Activated B cell treated with CpG ODN at 0.5 μM for 24 hours (primary cell): ENCODE measurements at regions not wholly inside any gene's neighbourhood (a gene's known extent, or its start where the extent isn't known, plus 50 kb on each side); places are given as distances from the start of the nearest gene placed in this dataset.

Experiments used
- ATAC-seq: fragments of 200-7000 bp; cut with Tn5 transposase; one replicate; pipeline ENCODE4 v1.10.0; 2021; ENCODE audit warnings: low read depth, mild to moderate bottlenecking, moderate library complexity
- CTCF ChIA-PET: fragments of 350-600 bp; sonication (Branson Sonifier 250); formaldehyde crosslinking; loops from one replicate; lab custom pipeline; 2021; ENCODE audit warnings: antibody characterized with exemption; lab: Charles Lee
- POLR2A ChIA-PET: fragments of 350-600 bp; sonication (Branson Sonifier 250); formaldehyde crosslinking; loops from one replicate; lab custom pipeline; 2021; ENCODE audit warnings: antibody characterized with exemption; lab: Charles Lee
- DNase-seq: peaks from one replicate; pipeline ENCODE4 v3.0.0; 2022
- H3K27ac Mint-ChIP-seq: one replicate; pipeline ENCODE4 v1.8.0; 2020; ENCODE audit warnings: mixed read lengths
- H3K27me3 Mint-ChIP-seq: one replicate; pipeline ENCODE4 v1.8.0; 2021; ENCODE audit warnings: mixed read lengths
- H3K36me3 Mint-ChIP-seq: one replicate; pipeline ENCODE4 v1.8.0; 2021; ENCODE audit warnings: low read depth, mixed read lengths
- H3K4me1 Mint-ChIP-seq: one replicate; pipeline ENCODE4 v1.8.0; 2021; ENCODE audit warnings: mixed read lengths
- H3K4me3 Mint-ChIP-seq: one replicate; pipeline ENCODE4 v1.8.0; 2020; ENCODE audit warnings: mild to moderate bottlenecking, mixed read lengths
- H3K9me3 Mint-ChIP-seq: one replicate; pipeline ENCODE4 v1.8.0; 2020; ENCODE audit warnings: mixed read lengths
- CTCF ChIP-seq: fragments of 200-600 bp; IDR thresholded peaks from one replicate; pipeline ENCODE4 v1.8.0; 2022; ENCODE audit warnings: antibody characterized with exemption, mild to moderate bottlenecking
- intact Hi-C: fragments of 100-400 bp; cut with micrococcal nuclease; formaldehyde crosslinking; loops from one replicate; pipeline ENCODE4 v1.15.1; 2024

DNA sequence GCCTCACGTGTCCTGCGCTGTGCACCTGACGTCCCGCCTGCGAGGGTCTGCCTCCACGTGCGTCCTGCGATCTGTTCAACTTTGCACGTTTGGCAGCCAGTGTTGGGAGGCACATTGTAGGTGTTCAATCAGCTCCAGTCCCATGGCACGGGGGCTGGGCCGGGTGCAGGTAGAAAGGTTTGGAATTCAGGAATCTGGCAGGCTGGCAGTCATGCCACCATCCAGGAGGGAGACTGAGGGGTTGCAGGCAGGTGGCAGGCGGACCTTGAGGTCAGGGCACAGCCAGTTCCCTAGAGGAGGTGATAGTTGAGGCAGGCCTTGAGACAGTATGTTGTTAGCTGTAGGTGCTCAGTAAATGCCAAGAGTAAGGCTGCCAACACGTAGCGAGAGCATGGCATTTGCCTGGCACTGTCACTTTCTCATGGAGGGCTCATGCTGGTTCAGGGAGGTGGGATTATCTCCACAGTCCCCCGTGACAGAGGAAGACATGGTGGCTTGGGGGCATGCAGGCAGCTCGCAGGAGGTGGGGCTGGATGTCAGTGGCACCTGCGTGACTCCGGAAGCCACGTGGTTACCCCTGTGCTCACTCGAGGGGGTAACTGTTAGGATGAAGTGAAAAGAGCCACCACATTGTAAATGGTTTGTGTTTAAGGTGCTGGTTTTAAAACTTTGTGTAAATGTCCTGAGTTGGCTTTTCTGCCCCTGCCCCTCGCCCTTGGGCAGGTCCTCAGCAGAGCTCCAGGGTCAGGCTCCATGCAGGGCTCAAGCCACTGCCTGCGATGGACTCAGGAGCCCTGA is 111.8 kb upstream of the FRMD1 start:
- H3K27me3 Mint-ChIP-seq = no peaks in the 10 kb centered on the region
- H3K27ac Mint-ChIP-seq = no peak overlapping the region
- no peaks in the 10 kb centered on the region for H3K9me3 Mint-ChIP-seq
- DNase-seq (no peak), ATAC-seq (no peak)
- no peaks in the 10 kb centered on the region for H3K4me1 Mint-ChIP-seq
- TF ChIP-seq CTCF = no peak
- POLR2A ChIA-PET = no interaction called here
- no peaks in the 10 kb centered on the region for H3K36me3 Mint-ChIP-seq
- intact Hi-C loops = no loop called here
- no peak overlapping the region for H3K4me3 Mint-ChIP-seq
- CTCF ChIA-PET = no interaction called here

- DNase-seq (no peak), ATAC-seq (no peak)
- ChIA-PET POLR2A (no interaction called here), CTCF (no interaction called here)
- Mint-ChIP-seq H3K36me3 (no peaks in the 10 kb centered on the region), H3K4me3 (no peak overlapping the region), H3K9me3 (no peaks in the 10 kb centered on the region), H3K27me3 (no peaks in the 10 kb centered on the region), H3K4me1 (no peaks in the 10 kb centered on the region), H3K27ac (no peak overlapping the region)
- TF ChIP-seq CTCF = no peak
- intact Hi-C loops = no loop called here
Observed at GRCh38 chr6:168190014-168190405, 111.0 kb upstream of the FRMD1 start.

GRCh38 chr6:168189200-168190013 is 110.4 kb upstream of the FRMD1 start:
- no peak for ATAC-seq
- Mint-ChIP-seq H3K27me3 (no peaks in the 10 kb centered on the region), H3K9me3 (no peaks in the 10 kb centered on the region), H3K4me3 (no peak overlapping the region), H3K4me1 (no peaks in the 10 kb centered on the region), H3K27ac (no peak overlapping the region), H3K36me3 (no peaks in the 10 kb centered on the region)
- ChIA-PET POLR2A (no interaction called here), CTCF (no interaction called here)
- TF ChIP-seq CTCF = no peak
- DNase-seq = no peak
- intact Hi-C loops = no loop called here

- POLR2A ChIA-PET = no interaction called here
Observed at GRCh38 chr6:168188369-168189199, 109.6 kb upstream of the FRMD1 start.

More at GRCh38 chr6:168188369-168189199, 109.6 kb upstream of the FRMD1 start:
- H3K4me3 Mint-ChIP-seq = no peak overlapping the region
- intact Hi-C loops = no loop called here
- H3K4me1 Mint-ChIP-seq = no peaks in the 10 kb centered on the region
- no peak for DNase-seq
- H3K27ac Mint-ChIP-seq = no peak overlapping the region
- CTCF ChIA-PET = no interaction called here
- H3K27me3 Mint-ChIP-seq = no peaks in the 10 kb centered on the region
- H3K36me3 Mint-ChIP-seq = no peaks in the 10 kb centered on the region
- no peak for ATAC-seq
- H3K9me3 Mint-ChIP-seq = no peaks in the 10 kb centered on the region
- no peak for TF ChIP-seq CTCF
